Skeletal muscle tissue (tissue), 3 donors: ENCODE measurements at regions not wholly inside any gene's neighbourhood (a gene's known extent, or its start where the extent isn't known, plus 50 kb on each side); places are given as distances from the start of the nearest gene placed in this dataset.
"Not testable (repeated sequence)": the region's sequence is repeated elsewhere in the genome, so short reads cannot be mapped to it uniquely, and the experiment has no call there.

Experiments used
- H3K27ac ChIP-seq: one replicate; pipeline ENCODE4 v1.7.0; 2013; ENCODE audit warnings: mild to moderate bottlenecking, low read depth, low read length, inconsistent platforms
- H3K27me3 ChIP-seq, 3 donors: one replicate each; pipeline ENCODE4 v1.7.0; 2013; ENCODE audit warnings: low read length in 3 of 3; ENCODE audit not compliant: control insufficient read depth in 3 of 3, insufficient read depth in 3 of 3
- H3K36me3 ChIP-seq, 3 donors: one replicate each; pipeline ENCODE4 v1.7.0; 2013; ENCODE audit warnings: low read length in 3 of 3; ENCODE audit not compliant: control insufficient read depth in 3 of 3, insufficient read depth in 3 of 3
- H3K4me1 ChIP-seq, 3 donors: one replicate each; pipeline ENCODE4 v1.7.0; 2013; ENCODE audit warnings: low read length in 3 of 3, mild to moderate bottlenecking in 3 of 3; ENCODE audit not compliant: control insufficient read depth in 3 of 3, insufficient read depth in 3 of 3
- H3K4me3 ChIP-seq, 3 donors: one replicate each; pipeline ENCODE4 v1.7.0; 2013; ENCODE audit warnings: low read length in 3 of 3
- H3K9ac ChIP-seq, 3 donors: one replicate each; pipeline ENCODE4 v1.7.0; 2013; ENCODE audit warnings: low read length in 3 of 3, mild to moderate bottlenecking in 3 of 3, moderate library complexity in 2 of 3, low read depth in 1 of 3
- H3K9me3 ChIP-seq, 3 donors: one replicate each; pipeline ENCODE4 v1.7.0; 2013; ENCODE audit warnings: low read length in 3 of 3; ENCODE audit not compliant: control insufficient read depth in 3 of 3
- donor health status: Osteomylitis.

- Histone ChIP-seq H3K27me3 (no peaks in the 10 kb centered on the region), H3K36me3 (no peaks in the 10 kb centered on the region), H3K9ac (no peak overlapping the region), H3K4me1 (no peaks in the 10 kb centered on the region), H3K27ac (no peak overlapping the region), H3K4me3 (no peak overlapping the region), H3K9me3 (peaks cover 0 to 2% (median 0%) of the 10 kb centered on the region in 3 donors)
These were observed 115.2 kb downstream of the ZNF37A start for GRCh38 chr10:38209332-38209731.

GRCh38 chr10:38209748-38210147, 115.6 kb downstream of the ZNF37A start:
- H3K9me3 ChIP-seq, H3K27ac ChIP-seq, H3K4me1 ChIP-seq: not testable (repeated sequence)

GRCh38 chr10:38212460-38212859, 118.3 kb downstream of the ZNF37A start:
- H3K9me3 ChIP-seq = no peaks in the 10 kb centered on the region
- H3K4me3 ChIP-seq = no peak overlapping the region
- H3K4me1 ChIP-seq = no peaks in the 10 kb centered on the region
- H3K9ac ChIP-seq = no peak overlapping the region
- no peak overlapping the region for H3K27ac ChIP-seq
- no peaks in the 10 kb centered on the region for H3K36me3 ChIP-seq
- no peaks in the 10 kb centered on the region for H3K27me3 ChIP-seq

More at GRCh38 chr10:38209748-38210147, 115.6 kb downstream of the ZNF37A start:
- not testable (repeated sequence) for H3K27me3 ChIP-seq, H3K9ac ChIP-seq, H3K36me3 ChIP-seq, H3K4me3 ChIP-seq

- Histone ChIP-seq H3K4me1 (no peaks in the 10 kb centered on the region), H3K4me3 (no peak overlapping the region), H3K36me3 (no peaks in the 10 kb centered on the region), H3K9ac (no peak overlapping the region), H3K9me3 (peaks cover 0 to 3% (median 2%) of the 10 kb centered on the region in 3 donors), H3K27ac (no peak overlapping the region), H3K27me3 (no peaks in the 10 kb centered on the region)
These were observed 132.2 kb downstream of the ZNF37A start for GRCh38 chr10:38226385-38226784.

- no peaks in the 10 kb centered on the region for H3K36me3 ChIP-seq
- H3K27ac ChIP-seq = no peak overlapping the region
- no peaks in the 10 kb centered on the region for H3K4me1 ChIP-seq
- no peaks in the 10 kb centered on the region for H3K27me3 ChIP-seq
- H3K9ac ChIP-seq = no peak overlapping the region
- H3K9me3 ChIP-seq = no peaks in the 10 kb centered on the region
- H3K4me3 ChIP-seq = no peak overlapping the region
These were observed 134.3 kb downstream of the ZNF37A start for GRCh38 chr10:38228394-38228793.

GRCh38 chr10:38238479-38238878, 144.3 kb downstream of the ZNF37A start:
- not testable (repeated sequence) for H3K27ac ChIP-seq, H3K36me3 ChIP-seq, H3K4me3 ChIP-seq, H3K27me3 ChIP-seq, H3K4me1 ChIP-seq, H3K9ac ChIP-seq, H3K9me3 ChIP-seq

GRCh38 chr10:38242061-38242649, 148.0 kb downstream of the ZNF37A start:
- not testable (repeated sequence) for H3K36me3 ChIP-seq, H3K9ac ChIP-seq, H3K4me3 ChIP-seq, H3K9me3 ChIP-seq, H3K4me1 ChIP-seq, H3K27ac ChIP-seq, H3K27me3 ChIP-seq

- not testable (repeated sequence) for H3K4me3 ChIP-seq, H3K36me3 ChIP-seq, H3K9ac ChIP-seq, H3K27ac ChIP-seq, H3K27me3 ChIP-seq, H3K9me3 ChIP-seq, H3K4me1 ChIP-seq
These were observed 154.0 kb downstream of the ZNF37A start for GRCh38 chr10:38248113-38248512.

- H3K27me3 ChIP-seq, H3K27ac ChIP-seq, H3K9me3 ChIP-seq, H3K4me1 ChIP-seq, H3K9ac ChIP-seq, H3K36me3 ChIP-seq, H3K4me3 ChIP-seq: not testable (repeated sequence)
These were observed 158.4 kb downstream of the ZNF37A start for GRCh38 chr10:38252551-38252950.

- H3K27me3 ChIP-seq, H3K4me3 ChIP-seq, H3K9ac ChIP-seq, H3K36me3 ChIP-seq, H3K27ac ChIP-seq, H3K9me3 ChIP-seq, H3K4me1 ChIP-seq: not testable (repeated sequence)
These were observed 173.4 kb downstream of the ZNF37A start for GRCh38 chr10:38267555-38267954.

GRCh38 chr10:38271031-38271430, 176.9 kb downstream of the ZNF37A start:
- not testable (repeated sequence) for H3K27me3 ChIP-seq, H3K9me3 ChIP-seq, H3K9ac ChIP-seq, H3K27ac ChIP-seq, H3K36me3 ChIP-seq, H3K4me1 ChIP-seq, H3K4me3 ChIP-seq
